ENCODE measurements at regions not wholly inside any gene's neighbourhood (a gene's known extent, or its start where the extent isn't known, plus 50 kb on each side); places are given as distances from the start of the nearest gene placed in this dataset.

DNA sequence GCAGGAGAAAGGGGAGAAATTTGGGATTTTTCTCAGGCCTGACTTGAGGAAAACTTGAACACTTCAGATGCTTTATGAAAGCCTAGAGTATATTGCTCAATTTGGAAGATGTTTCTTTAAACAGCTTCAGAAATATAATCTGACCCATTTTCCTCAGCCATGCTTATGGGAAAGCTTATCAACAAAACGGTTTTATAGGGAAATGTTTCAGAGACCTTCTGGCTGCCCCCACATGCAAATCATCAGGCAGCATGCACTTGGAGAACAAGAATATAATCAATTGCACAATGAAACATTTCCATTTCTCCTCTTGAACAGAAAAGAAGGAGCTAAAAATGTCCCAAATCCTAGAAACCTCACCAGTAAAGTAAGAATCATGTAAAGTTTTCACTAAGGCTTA lies 411.2 kb upstream of the ETAA1 start:
- H3K4me1 ChIP-seq (ENCODE audit: control insufficient read depth in 2 of 2, insufficient read depth in 2 of 2, low read length in 2 of 2), result no peaks in the 10 kb centered on the region
- H4K20me1 ChIP-seq (ENCODE audit: control insufficient read depth, insufficient read depth, low read length, poor library complexity, severe bottlenecking), result no peaks in the 10 kb centered on the region
- no peak for DNase-seq
- ChIA-PET CTCF (no interaction called here), POLR2A (no interaction called here)
- no peak for ATAC-seq (ENCODE audit: low read depth)
- no peak overlapping the region for H3K9ac ChIP-seq (ENCODE audit: low read length)
- Mint-ChIP-seq H3K4me1 (no peaks in the 10 kb centered on the region), H3K4me3 (no peak overlapping the region), H3K27ac (no peak overlapping the region), H3K27me3 (no peaks in the 10 kb centered on the region), H3K9me3 (ENCODE audit: insufficient read depth) (no peaks in the 10 kb centered on the region)
- TF ChIP-seq EZH2 (IDR thresholded peaks at IDR 0.05; ENCODE audit: borderline replicate concordance, insufficient read depth, low read depth, low read length, poor library complexity, severe bottlenecking), result no peak
- TF ChIP-seq, protein P1, sequence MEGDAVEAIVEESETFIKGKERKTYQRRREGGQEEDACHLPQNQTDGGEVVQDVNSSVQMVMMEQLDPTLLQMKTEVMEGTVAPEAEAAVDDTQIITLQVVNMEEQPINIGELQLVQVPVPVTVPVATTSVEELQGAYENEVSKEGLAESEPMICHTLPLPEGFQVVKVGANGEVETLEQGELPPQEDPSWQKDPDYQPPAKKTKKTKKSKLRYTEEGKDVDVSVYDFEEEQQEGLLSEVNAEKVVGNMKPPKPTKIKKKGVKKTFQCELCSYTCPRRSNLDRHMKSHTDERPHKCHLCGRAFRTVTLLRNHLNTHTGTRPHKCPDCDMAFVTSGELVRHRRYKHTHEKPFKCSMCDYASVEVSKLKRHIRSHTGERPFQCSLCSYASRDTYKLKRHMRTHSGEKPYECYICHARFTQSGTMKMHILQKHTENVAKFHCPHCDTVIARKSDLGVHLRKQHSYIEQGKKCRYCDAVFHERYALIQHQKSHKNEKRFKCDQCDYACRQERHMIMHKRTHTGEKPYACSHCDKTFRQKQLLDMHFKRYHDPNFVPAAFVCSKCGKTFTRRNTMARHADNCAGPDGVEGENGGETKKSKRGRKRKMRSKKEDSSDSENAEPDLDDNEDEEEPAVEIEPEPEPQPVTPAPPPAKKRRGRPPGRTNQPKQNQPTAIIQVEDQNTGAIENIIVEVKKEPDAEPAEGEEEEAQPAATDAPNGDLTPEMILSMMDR (IDR thresholded peaks at IDR 0.05), result no peak
- H2AFZ ChIP-seq (ENCODE audit: insufficient read depth, low read depth, low read length, poor library complexity, severe bottlenecking), result no peak overlapping the region
- no peak overlapping the region for H3K4me2 ChIP-seq (replicated peaks; ENCODE audit: low read depth, low read length, poor library complexity, severe bottlenecking)
- no peaks in the 10 kb centered on the region for H3K27me3 ChIP-seq (replicated peaks in 1 of 4; ENCODE audit: control extremely low read depth in 1 of 4, control insufficient read depth in 3 of 4, insufficient read depth in 4 of 4, low read length in 3 of 4)
- no peaks in the 10 kb centered on the region for H3K36me3 ChIP-seq (replicated peaks in 1 of 2; ENCODE audit: control extremely low read depth in 1 of 2, control insufficient read depth in 1 of 2, extremely low read depth in 1 of 2, insufficient read depth in 2 of 2, low read length in 1 of 2)
- H3K27ac ChIP-seq (ENCODE audit: low read length in 2 of 2), result no peak overlapping the region
- intact Hi-C loops (cut with micrococcal nuclease), result no loop called here
- no peak overlapping the region for H3K4me3 ChIP-seq (ENCODE audit: control extremely low read depth in 1 of 5, extremely low read depth in 1 of 5, insufficient read depth in 1 of 5, low read depth in 2 of 5, low read length in 4 of 5)
- H3K79me2 ChIP-seq (ENCODE audit: control insufficient read depth, insufficient read depth, low read length), result no peaks in the 10 kb centered on the region
- WGBS (ENCODE audit: insufficient coverage), result no CpG with 5 or more reads among the region's 1 CpG
- H3K9me3 ChIP-seq (ENCODE audit: control extremely low read depth in 1 of 3, control insufficient read depth in 2 of 3, insufficient read depth in 1 of 3, low read length in 2 of 3), result no peaks in the 10 kb centered on the region

DNA sequence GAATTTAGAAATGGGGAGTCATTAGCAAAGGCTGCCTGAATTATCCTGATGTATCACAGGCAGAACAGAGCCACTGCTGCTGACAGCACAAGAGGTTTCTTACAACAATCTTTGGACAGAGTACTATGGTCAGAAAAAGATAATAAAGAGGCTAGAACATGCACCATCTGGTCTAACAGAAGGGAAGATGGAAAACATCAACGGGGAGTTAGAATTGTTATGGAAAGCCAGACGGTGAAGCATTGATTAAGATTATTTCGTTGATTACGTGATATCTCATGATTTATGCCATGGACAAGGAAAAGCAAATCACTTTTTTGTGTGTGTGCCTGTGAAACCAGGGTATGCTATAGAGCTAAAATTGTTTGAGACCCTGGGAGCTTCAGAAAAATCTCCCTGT lies 409.4 kb upstream of the ETAA1 start:
- intact Hi-C loops (cut with micrococcal nuclease), result no loop called here
- Histone ChIP-seq H3K9me3 (ENCODE audit: control extremely low read depth in 1 of 3, control insufficient read depth in 2 of 3, insufficient read depth in 1 of 3, low read length in 2 of 3) (no peaks in the 10 kb centered on the region), H3K4me2 (replicated peaks; ENCODE audit: low read depth, low read length, poor library complexity, severe bottlenecking) (no peak overlapping the region), H4K20me1 (ENCODE audit: control insufficient read depth, insufficient read depth, low read length, poor library complexity, severe bottlenecking) (no peaks in the 10 kb centered on the region), H3K4me1 (ENCODE audit: control insufficient read depth in 2 of 2, insufficient read depth in 2 of 2, low read length in 2 of 2) (no peaks in the 10 kb centered on the region), H2AFZ (ENCODE audit: insufficient read depth, low read depth, low read length, poor library complexity, severe bottlenecking) (no peak overlapping the region), H3K27me3 (replicated peaks in 1 of 4; ENCODE audit: control extremely low read depth in 1 of 4, control insufficient read depth in 3 of 4, insufficient read depth in 4 of 4, low read length in 3 of 4) (no peaks in the 10 kb centered on the region), H3K79me2 (ENCODE audit: control insufficient read depth, insufficient read depth, low read length) (no peaks in the 10 kb centered on the region), H3K9ac (ENCODE audit: low read length) (no peak overlapping the region), H3K36me3 (replicated peaks in 1 of 2; ENCODE audit: control extremely low read depth in 1 of 2, control insufficient read depth in 1 of 2, extremely low read depth in 1 of 2, insufficient read depth in 2 of 2, low read length in 1 of 2) (no peaks in the 10 kb centered on the region), H3K27ac (ENCODE audit: low read length in 2 of 2) (no peak overlapping the region), H3K4me3 (ENCODE audit: control extremely low read depth in 1 of 5, extremely low read depth in 1 of 5, insufficient read depth in 1 of 5, low read depth in 2 of 5, low read length in 4 of 5) (no peak overlapping the region)
- DNase-seq (no peak), ATAC-seq (ENCODE audit: low read depth) (no peak)
- ChIA-PET POLR2A (no interaction called here), CTCF (no interaction called here)
- Mint-ChIP-seq H3K27me3 (no peaks in the 10 kb centered on the region), H3K9me3 (ENCODE audit: insufficient read depth) (no peaks in the 10 kb centered on the region), H3K4me1 (no peaks in the 10 kb centered on the region), H3K27ac (no peak overlapping the region), H3K4me3 (no peak overlapping the region)
- no peak for TF ChIP-seq EZH2 (IDR thresholded peaks at IDR 0.05; ENCODE audit: borderline replicate concordance, insufficient read depth, low read depth, low read length, poor library complexity, severe bottlenecking)
- TF ChIP-seq, protein P1 (IDR thresholded peaks at IDR 0.05), result no peak
- 96% methylated on average over 4 of the region's 4 CpGs for WGBS (ENCODE audit: insufficient coverage)
